HG03565 (cell line): ENCODE measurements at regions not wholly inside any gene's neighbourhood (a gene's known extent, or its start where the extent isn't known, plus 50 kb on each side); places are given as distances from the start of the nearest gene placed in this dataset.
"Not testable (repeated sequence)": the region's sequence is repeated elsewhere in the genome, so short reads cannot be mapped to it uniquely, and the experiment has no call there.

Source experiments
- ATAC-seq: cut with Tn5 transposase; IDR thresholded peaks from one replicate; pipeline ENCODE4 v1.9.1; 2021; ENCODE audit warnings: mild to moderate bottlenecking, moderate library complexity; ENCODE audit not compliant: unreplicated experiment

DNA sequence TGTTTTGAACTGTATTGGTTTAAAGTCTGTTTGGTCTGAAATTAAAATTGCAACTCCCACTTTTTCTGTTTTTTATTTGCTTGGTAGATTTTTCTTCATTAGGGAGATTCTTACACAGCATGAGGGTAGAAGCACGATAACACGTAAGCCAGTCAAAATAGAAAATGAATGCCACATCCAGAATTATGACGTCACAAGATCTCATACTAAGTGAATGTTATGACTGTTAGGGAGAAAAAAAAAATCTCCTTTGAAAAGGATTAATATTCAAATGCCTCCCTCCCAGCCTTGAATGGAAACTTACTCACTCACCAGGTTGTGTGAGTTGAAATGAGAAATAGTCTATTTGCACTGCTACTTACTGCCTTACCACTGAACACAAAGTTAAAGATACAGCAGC is 670.8 kb downstream of the TFAP2A start:
- ATAC-seq = no peak

DNA sequence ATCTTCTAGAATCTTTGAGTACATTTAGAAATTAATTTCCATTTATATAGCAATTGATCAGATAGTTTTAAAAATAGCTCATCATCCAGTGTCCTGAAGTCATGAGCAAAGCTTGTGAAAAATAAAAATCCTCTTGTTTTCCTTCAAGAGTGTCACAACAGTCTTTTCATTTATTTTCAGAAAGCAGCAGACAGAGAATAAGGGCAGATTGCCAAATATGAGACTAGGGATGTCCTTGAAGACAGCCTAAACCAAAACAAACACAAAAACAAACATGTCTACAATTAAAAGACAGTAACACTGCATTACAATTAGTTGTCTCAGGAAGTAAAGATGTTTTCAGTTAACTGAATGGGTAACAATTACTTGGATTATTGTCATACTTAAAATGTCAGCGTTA is 682.8 kb downstream of the TFAP2A start:
- no peak for ATAC-seq

DNA sequence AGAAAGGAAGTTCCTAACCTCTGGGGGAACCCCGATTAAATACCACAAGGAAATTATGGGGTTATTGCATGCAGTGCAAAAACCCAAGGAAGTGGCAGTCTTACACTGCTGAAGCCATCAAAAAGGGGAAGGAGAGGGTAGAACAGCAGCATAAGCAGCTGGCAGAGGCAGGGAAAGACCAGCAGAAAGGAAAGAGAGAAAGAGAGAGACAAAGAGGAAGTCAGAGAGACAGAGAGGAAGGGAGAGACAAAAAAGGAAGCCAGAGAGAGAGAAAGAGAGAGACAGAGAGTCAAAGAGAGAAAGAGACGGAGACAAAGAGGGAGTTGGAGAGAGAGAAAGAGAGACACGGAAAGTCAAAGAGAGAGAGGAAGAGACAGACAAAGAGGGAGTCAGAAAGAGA is 689.1 kb downstream of the TFAP2A start:
- not testable (repeated sequence) for ATAC-seq

DNA sequence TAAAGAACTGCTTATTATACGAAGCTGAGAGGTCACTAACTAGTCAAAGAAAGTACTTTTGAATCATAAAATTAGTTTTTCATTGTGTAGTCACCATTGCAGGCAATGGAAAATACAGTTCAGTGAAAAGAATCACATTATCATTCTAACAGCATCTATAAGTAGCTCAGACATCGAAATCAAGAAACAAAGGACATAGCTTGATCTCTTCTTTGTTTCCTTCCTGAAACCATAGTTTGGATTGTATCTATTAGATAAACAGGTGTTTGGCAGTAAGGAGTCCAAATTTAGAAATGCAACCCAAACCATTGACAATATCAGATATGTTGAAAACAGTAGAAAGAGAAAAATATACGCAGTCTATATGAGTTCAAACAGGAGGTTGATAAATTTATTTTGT is 697.3 kb downstream of the TFAP2A start:
- ATAC-seq = no peak

DNA sequence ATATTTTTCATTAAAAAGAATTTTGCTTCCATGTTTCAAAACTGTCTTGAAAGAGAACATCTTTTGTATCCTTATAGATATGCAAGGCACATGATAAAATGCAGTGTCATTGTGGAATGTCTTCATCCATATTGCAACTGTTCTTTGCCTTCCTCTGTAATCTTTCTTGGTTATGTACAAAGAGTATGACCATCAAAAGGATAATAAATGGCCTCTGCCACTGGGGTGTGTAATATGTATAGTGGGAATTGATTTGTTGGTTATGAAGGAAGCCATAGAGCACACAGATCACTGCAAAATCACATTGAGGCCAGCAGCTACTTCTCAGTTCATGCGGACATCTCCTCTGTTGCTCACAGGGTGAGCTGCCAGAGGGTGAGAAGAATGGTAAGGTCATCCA is 703.5 kb downstream of the TFAP2A start:
- ATAC-seq = no peak

DNA sequence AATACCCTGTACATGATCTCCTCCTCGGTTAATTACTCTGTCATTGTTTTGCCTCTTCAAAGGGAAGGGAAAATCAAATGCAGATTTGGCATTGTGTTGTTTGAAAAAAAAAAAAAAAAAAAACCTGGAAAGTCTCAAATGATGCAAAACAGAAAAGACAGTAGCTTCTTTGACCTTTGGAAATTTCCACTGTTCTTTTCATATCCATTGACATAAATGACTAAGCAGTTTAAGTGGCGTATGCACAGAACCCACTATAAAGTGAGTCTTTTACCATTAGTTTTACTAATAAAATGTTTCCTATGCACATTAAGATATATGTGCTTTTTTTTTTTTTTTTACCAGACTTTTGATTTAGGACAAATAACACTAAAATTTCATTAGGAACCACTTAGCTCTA is 704.3 kb downstream of the TFAP2A start:
- no peak for ATAC-seq

DNA sequence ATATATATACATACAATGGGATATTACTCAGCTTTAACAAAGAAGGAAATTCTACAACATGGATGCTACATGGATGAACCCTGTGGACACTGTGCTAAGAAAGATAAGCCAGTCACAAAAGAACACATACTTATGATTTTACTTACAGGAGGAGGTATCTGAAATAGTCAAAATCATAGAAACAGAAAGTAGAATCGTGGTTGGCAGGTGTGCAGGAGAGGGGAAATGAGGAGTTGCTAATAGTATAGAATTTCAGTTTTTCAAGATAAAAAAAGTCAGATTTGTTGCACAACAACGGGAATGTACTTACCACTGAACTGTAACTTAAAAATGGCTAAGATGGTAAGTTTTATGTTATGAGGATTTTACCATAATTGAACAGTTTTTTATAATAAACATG is 706.3 kb downstream of the TFAP2A start:
- ATAC-seq = no peak

DNA sequence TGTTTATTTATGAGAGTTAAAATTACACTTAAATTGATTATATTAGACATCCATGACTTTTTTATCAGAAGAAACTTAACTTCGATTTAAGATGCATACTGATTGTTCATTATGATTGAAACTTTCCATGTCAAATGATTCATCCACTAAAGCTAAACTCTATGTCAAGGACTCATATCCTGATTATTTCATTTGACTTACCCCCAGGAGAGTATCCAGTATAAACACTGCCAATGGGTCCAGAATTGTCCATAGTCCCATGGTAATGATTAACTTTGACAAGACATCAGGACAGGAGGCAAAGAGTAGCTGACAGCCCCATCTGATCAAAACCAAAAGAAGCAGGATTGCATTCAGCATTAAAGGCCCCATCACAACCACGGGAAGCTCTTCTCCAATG is 709.9 kb downstream of the TFAP2A start:
- no peak for ATAC-seq

DNA sequence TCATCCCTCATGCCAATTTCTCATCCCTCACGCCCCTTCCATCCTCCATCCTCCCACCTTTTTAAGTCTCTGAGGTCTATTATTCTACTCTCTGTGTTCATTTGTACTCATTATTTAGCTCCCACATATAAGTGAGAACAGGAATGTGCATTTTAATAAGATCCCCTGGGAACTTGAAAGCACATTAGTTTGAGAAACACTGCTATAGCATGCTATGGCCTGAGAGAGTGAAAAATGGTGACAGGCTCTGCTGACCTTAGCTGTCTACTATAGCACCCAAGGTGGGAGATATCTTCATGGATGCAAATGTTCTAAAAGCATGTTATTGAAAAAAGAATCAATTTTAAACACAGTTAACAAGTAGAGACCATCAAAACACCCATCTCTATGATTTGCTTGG is 712.0 kb downstream of the TFAP2A start:
- no peak for ATAC-seq

DNA sequence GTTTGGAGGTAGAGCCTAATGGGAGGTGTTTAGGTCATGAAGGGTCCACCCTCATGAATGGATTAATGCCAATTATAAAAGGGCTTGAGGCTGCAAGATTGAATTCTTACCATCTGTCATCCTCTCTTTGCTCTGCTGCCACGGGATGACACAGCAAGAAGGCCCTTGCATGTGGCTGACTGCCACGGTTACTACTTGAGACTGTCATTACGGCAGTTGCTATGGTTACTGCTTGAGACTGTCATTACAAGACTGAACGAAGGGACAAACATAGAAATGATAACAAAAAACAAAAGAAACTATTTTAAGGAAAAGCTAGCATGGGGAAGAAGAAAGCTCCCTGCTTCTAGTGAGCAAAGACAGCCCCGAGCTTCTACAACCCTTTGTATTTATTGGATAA is 715.0 kb downstream of the TFAP2A start:
- ATAC-seq = no peak

DNA sequence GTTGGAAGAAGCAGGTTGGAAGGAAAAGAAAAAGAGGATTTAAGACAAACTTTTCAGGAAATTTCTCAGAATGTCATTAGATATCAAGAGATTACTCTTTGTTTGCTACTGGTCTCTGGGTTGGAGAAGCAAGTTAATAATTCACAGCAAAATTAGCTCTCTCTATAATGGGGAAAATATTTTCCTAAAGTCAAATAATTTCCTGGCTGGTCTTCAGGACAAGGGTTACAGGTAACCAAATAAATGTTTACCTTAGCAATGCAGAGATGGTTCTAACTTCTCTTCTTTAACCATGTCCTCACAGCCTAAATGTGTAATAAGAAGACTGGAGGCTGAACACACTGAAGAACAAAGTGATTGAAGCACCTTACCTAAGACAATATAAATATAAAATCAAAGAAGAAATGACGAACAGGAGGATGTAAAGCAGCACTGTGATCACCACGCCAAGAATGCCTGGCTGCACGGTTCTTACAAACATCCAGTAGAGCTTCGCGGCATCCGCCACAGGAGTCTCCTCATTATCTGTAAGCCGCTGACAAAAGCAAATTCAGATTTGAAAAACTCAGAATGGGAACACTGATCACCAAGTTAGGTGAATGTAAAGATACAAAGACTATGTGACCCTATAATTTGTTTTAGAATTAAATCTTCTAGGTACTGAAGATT is 717.5 kb downstream of the TFAP2A start:
- no peak for ATAC-seq

DNA sequence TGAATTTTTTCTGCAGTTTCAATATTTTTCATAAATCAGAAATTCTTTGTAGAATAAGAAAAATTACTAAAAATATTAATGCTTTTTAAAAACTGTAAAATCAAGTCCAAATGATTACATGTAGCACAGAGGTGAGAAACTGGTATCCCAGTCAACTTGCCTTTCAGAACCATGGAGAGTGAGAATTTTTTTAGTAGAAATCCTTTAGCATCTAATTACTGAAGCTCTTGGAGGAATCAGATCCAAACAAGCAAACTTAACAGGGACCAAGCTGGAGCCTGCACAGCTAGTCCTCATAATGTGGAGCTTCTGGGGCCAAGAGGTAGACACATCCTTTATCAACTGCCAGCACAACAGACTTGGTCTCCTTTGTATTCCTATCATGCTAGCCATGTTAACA is 724.5 kb downstream of the TFAP2A start:
- ATAC-seq = no peak

DNA sequence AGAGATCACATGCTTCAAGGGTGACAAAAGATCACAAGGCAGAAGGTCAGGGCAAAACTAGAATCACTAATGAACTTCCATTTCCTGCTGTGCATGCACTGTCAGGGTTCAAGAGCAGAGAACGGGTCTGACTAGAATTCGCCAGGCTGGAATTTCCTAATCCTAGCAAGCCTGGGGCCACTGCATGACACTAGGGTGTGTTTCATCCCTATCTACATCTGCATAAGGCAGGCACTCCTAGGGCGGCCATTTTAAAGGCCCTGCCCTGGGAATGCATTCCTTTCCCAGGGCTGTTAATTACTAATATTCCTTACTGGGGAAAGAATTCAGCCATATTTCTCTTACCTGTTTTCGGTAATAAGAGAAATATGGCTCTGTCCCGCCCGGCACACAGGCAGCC is 734.1 kb downstream of the TFAP2A start:
- not testable (repeated sequence) for ATAC-seq

DNA sequence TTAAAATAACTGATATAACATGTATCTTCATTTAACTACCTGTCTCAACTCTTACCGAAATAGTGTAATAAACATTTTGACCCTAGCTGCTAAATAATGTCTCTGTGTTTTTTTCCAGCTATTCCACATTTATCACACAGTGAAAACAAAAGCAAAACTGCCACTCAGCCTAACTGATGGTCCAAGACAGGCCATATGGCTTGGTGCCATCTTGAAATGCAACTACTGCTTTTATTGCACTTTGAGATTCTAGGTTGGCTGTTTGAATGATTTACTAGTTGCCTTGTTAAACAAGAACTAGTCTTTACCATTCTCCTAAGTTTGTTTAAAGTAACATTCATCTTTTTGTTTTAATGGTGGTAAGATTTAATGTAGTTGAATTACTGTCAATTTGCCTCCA is 739.8 kb downstream of the TFAP2A start:
- ATAC-seq = no peak

DNA sequence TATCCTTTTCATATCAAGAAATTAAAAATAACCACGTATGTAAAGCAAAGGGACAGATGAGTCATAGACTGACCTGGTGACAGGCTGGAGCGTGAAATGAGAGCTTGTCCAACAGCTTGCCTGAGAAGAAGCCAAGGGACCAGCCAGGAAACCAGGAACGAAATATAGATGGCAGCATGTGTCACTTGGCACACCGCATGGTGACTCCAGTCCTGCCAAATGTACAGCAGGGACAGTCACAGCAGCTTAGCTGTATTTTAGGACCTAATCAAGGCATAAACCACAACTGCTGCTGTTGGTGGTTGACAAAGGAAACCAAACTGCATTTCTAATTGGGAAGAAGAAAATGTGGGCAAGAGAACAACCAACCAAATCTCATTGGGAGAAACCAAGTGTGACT is 755.0 kb downstream of the TFAP2A start:
- ATAC-seq = no peak

DNA sequence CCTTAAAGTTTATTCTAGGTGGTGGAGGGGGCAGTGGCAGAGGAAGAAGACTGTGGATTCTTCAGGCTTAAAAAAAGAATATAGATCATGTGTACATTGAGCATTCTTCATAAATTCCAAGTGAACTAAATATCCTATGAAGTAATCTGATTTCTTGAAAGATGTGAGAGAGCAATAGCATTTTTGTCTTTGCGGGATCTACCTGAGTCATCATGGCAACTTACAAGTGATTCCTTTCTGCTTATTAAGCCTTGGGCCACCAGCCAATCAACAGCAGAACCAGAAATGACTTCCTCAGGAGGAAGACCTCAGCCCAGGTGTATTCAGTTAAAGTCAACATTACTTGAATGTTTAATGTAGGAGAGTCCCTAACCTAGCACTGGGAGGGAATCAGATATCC is 756.9 kb downstream of the TFAP2A start:
- ATAC-seq = no peak

DNA sequence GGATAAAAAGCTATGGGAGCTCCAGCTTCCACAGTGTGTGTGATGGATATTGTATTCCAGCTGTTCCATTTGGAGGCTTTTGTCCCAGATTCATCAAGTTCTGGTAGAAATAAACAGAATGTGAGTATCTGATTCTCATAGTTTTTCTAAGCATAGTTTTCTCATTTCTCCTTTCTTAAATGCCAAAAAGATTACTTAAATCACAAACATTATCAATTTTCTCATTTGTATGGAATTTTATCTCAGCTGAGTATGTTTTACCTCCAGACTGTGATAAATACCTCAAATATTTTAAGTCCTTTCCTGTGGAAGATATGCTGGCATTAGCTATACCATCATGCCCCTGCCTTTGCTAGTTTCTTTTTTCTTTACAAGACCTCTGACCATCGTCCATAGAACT is 767.3 kb downstream of the TFAP2A start:
- no peak for ATAC-seq

DNA sequence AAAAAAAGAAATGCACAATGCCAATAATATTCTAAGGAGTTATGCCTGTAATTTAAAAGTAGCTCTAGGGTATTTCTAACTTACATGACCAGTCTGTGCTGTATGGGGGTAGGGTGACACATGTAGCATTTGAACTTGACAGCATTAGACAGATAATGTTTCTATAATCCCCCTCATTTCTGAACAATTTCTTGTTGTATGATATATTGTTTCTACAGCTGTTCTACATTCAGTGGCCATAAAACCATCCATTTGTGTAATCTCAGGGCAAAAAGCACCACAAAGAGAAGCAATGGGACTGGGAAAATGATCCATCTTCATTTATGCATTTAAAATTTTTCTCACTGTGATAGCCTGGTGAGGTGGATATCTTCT is 767.8 kb downstream of the TFAP2A start:
- ATAC-seq = no peak

DNA sequence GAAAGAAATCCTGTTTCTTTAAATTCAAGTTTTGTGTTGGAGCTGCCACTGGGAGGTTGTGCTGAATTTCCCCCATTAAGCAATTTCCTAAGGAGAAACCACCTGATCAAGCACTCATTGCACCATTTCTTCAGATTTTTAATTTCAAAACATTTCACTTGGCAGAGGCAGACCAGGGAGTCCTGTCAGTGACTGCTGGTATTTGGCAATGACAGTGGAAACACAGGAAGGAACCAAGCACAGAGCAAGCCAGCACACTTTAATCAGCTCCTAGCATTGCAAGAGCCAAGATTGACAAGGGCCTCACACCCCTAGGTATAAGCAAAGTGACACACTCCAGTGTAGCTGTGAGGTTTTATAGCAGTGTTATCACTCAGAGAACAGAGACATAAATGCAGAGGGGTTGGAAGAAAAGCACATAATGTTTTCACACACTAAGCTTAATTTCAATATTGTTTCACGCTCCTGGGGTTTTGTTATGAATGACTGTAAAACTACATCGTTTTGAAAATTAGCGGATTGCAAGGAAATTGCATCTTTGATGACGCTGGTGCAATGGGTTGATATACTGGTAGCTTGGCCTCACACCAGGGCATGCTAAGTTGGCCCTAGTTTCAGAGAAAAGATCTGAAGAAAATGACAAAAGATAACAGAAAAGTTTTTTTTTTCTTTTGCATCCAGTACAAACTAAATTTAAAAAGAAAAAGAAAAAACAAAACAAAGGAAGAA is 768.4 kb downstream of the TFAP2A start:
- ATAC-seq = no peak

DNA sequence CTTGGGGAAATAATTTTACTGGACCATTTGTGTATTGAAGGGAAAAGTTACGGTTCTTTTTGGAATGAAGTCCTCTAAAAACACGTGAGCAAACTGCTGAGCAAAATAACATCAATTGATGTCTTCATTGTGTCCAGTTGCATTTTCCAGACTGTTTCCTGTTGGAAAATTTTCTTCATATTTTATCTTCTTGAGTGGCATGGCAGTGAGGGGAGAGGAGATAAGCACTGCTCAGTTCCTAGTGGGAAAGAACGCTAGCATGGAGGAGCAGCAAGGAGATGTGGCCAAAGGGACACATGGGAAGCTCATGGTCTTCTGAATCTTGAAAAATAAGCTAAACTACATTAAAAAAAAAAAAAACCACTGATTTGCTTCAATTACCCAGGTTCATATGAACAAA is 776.0 kb downstream of the TFAP2A start:
- ATAC-seq = no peak

DNA sequence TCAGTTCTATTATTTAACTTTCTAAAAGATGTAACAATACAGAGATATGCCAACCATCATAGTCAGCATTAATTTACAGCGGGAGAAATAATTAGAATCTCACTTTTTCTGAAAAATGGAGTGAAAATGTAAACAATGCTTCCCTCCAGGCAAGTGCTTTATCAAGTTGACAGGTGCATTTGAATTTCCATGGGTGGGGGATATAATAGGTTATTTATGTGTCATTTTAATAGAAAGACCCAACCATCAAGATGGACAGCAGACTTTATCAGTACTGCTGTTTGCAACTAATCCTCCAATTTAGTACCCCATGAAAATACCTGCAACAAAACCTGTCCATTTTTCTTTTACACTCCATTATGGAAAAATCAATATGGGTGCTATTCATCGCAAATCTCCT is 780.1 kb downstream of the TFAP2A start:
- no peak for ATAC-seq

DNA sequence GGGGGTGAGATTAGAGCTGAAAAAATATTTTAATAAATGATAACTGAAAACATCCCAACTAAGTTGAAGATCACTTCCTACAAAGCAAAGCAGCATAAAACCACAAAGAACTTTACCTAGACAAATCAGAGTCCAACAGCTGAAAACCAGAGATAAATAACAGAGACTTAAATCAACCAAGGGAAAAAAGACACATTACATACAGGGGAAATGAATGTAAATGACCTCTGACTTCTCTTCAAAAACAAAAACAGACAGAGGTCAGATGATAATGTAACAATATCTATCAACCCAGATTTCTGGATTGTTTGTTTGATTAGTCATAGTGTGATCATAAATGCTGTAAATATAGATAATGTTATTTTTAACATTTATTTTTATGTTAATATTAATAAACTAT is 782.8 kb downstream of the TFAP2A start:
- no peak for ATAC-seq

DNA sequence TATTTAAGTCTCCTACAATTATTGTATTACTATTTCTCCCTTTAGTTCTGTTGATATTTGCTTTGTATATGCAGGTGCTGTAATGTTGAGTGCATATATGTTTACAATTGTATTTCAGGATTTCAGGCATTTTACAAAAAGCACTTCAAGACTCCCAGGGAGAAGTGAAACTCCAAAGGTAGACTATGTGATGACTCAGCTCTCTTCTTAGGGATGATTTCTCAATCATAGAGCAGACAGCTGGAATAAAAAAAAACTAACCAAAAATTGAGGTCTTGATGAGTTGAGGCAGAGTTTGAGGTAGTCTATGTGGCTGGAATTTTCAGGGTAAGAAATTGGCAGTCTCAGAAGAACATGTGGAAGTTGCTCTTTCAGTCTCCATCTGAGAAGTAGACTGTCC is 786.1 kb downstream of the TFAP2A start:
- ATAC-seq = no peak
